H1 (cell line): ENCODE measurements at regions not wholly inside any gene's neighbourhood (a gene's known extent, or its start where the extent isn't known, plus 50 kb on each side); places are given as distances from the start of the nearest gene placed in this dataset.

ENCODE experiments used
- CTCF ChIA-PET: fragments of 300-600 bp; sonication (Branson Sonifier 250); formaldehyde crosslinking; loops from one replicate; lab custom pipeline; 2021; ENCODE audit not compliant: partially characterized antibody; lab: Charles Lee
- POLR2A ChIA-PET: fragments of 300-600 bp; sonication (Branson Sonifier 250); formaldehyde crosslinking; loops from one replicate; lab custom pipeline; 2021; ENCODE audit warnings: inconsistent platforms; ENCODE audit not compliant: partially characterized antibody; lab: Charles Lee
- DNase-seq, 2 experiments: peaks; one replicate each; pipeline versions ENCODE4 v3.0.0 to v3.0.0-alpha.2; 2010 to 2022; ENCODE audit warnings: low spot score in 2 of 2, low read depth in 1 of 2, mixed read lengths in 1 of 2
- FAIRE-seq: peaks from 2 replicates; lab custom pipeline; 2011; peaks lifted over from hg19 to GRCh38; lab: Jason Lieb, UNC
- H2AFZ ChIP-seq: 2 replicates; pipeline ENCODE4 v1.8.1; 2012; ENCODE audit warnings: low read length, inconsistent platforms
- H2AK5ac ChIP-seq: 2 replicates; pipeline ENCODE4 v1.6.1; 2013; ENCODE audit warnings: low read depth, low read length
- H2BK120ac ChIP-seq: replicated peaks from 2 replicates; pipeline ENCODE3; 2013; ENCODE audit warnings: low read depth, low read length, inconsistent platforms
- H2BK12ac ChIP-seq: 2 replicates; pipeline ENCODE4 v1.6.1; 2013; ENCODE audit warnings: low read depth, low read length
- H2BK15ac ChIP-seq: 2 replicates; pipeline ENCODE4 v1.6.1; 2013; ENCODE audit warnings: low read length
- H2BK20ac ChIP-seq: 2 replicates; pipeline ENCODE4 v1.6.1; 2013; ENCODE audit warnings: low read length
- H2BK5ac ChIP-seq: 2 replicates; pipeline ENCODE4 v1.6.1; 2013; ENCODE audit warnings: low read depth, low read length
- H3K14ac ChIP-seq: 2 replicates; pipeline ENCODE4 v1.6.1; 2013; ENCODE audit warnings: inconsistent platforms; ENCODE audit not compliant: insufficient read length
- H3K18ac ChIP-seq: 2 replicates; pipeline ENCODE4 v1.6.1; 2013; ENCODE audit warnings: low read length; ENCODE audit errors: extremely low read depth
- H3K23ac ChIP-seq: 2 replicates; pipeline ENCODE4 v1.6.1; 2013; ENCODE audit warnings: inconsistent platforms; ENCODE audit not compliant: insufficient read length
- H3K23me2 ChIP-seq: 2 replicates; pipeline ENCODE4 v1.6.1; 2013; ENCODE audit warnings: low read depth, low read length
- H3K27ac ChIP-seq: 2 replicates; pipeline ENCODE4 v1.6.1; 2011; ENCODE audit warnings: low read depth, low read length, inconsistent platforms
- H3K27me3 ChIP-seq, 4 experiments: replicated peaks in 1 of 4; 1 replicate in 1 of 4; 2 replicates in 3 of 4; pipeline versions ENCODE4 v1.6.1 to v1.8.1; 2011 to 2013; ENCODE audit warnings: low read length in 3 of 4, mild to moderate bottlenecking in 3 of 4, inconsistent platforms in 2 of 4, mixed read lengths in 2 of 4, moderate library complexity in 1 of 4; ENCODE audit not compliant: control insufficient read depth in 3 of 4, insufficient read depth in 3 of 4; ENCODE audit errors: extremely low read depth in 1 of 4
- H3K36me3 ChIP-seq, 4 experiments: 2 replicates each; pipeline versions ENCODE4 v1.6.1 to v1.8.1; 2011 to 2013; ENCODE audit warnings: mild to moderate bottlenecking in 4 of 4, low read length in 3 of 4, moderate library complexity in 2 of 4, control low read depth in 1 of 4, inconsistent platforms in 1 of 4; ENCODE audit not compliant: insufficient read depth in 4 of 4, control insufficient read depth in 2 of 4
- H3K4ac ChIP-seq: replicated peaks from 2 replicates; pipeline ENCODE3; 2013; ENCODE audit warnings: low read length, low read depth, mixed read lengths, inconsistent platforms; ENCODE audit not compliant: insufficient read length
- H3K4me1 ChIP-seq, 4 experiments: replicated peaks in 1 of 4; 1 replicate in 1 of 4; 2 replicates in 3 of 4; pipeline versions ENCODE4 v1.6.1 to v1.8.1; 2011 to 2013; ENCODE audit warnings: low read length in 3 of 4, inconsistent platforms in 2 of 4, mixed read lengths in 1 of 4; ENCODE audit not compliant: insufficient read depth in 4 of 4, control insufficient read depth in 3 of 4
- H3K4me2 ChIP-seq, 2 experiments: 2 replicates each; pipeline versions ENCODE4 v1.6.1 to v1.8.1; 2011 to 2013; ENCODE audit warnings: low read depth in 2 of 2, low read length in 2 of 2, control low read depth in 1 of 2, inconsistent platforms in 1 of 2, mild to moderate bottlenecking in 1 of 2; ENCODE audit not compliant: insufficient read depth in 1 of 2
- H3K4me3 ChIP-seq, 4 experiments: fragments of 200-600, 300-600 bp in 1 of 4; sonication (generic), shearing (Covaris generic), sonication (Bioruptor Twin) in 1 of 4; 2 replicates each; pipeline versions ENCODE4 v1.5.1 to v1.8.1; 2011 to 2016; ENCODE audit warnings: low read length in 4 of 4, low read depth in 3 of 4, control low read depth in 2 of 4, inconsistent platforms in 2 of 4, mild to moderate bottlenecking in 2 of 4, mixed read lengths in 1 of 4, moderate library complexity in 1 of 4; ENCODE audit not compliant: insufficient read depth in 2 of 4; ENCODE audit errors: extremely low read depth in 1 of 4
- H3K56ac ChIP-seq: replicated peaks from 2 replicates; pipeline ENCODE3; 2013; ENCODE audit warnings: low read depth, mild to moderate bottlenecking, mixed read lengths, low read length, inconsistent platforms; ENCODE audit not compliant: insufficient read length
- H3K79me1 ChIP-seq: 2 replicates; pipeline ENCODE4 v1.6.1; 2013; ENCODE audit warnings: low read depth, low read length, control low read depth
- H3K79me2 ChIP-seq, 2 experiments: 2 replicates each; pipeline versions ENCODE4 v1.6.1 to v1.8.1; 2012 to 2013; ENCODE audit warnings: low read length in 2 of 2, mild to moderate bottlenecking in 2 of 2, inconsistent platforms in 1 of 2; ENCODE audit not compliant: insufficient read depth in 2 of 2, control insufficient read depth in 1 of 2
- H3K9ac ChIP-seq, 4 experiments: replicated peaks in 1 of 4; 1 replicate in 1 of 4; 2 replicates in 3 of 4; pipeline versions ENCODE4 v1.6.1 to v1.8.1; 2011 to 2013; ENCODE audit warnings: low read depth in 3 of 4, low read length in 3 of 4, control low read depth in 2 of 4, mild to moderate bottlenecking in 2 of 4, moderate library complexity in 2 of 4, inconsistent platforms in 1 of 4; ENCODE audit errors: extremely low read depth in 1 of 4
- H3K9me3 ChIP-seq, 2 experiments: 2 replicates each; pipeline versions ENCODE4 v1.6.1 to v1.8.1; 2012 to 2013; ENCODE audit warnings: mild to moderate bottlenecking in 2 of 2, moderate library complexity in 2 of 2, control low read depth in 1 of 2, inconsistent platforms in 1 of 2, low read depth in 1 of 2, low read length in 1 of 2, mixed read lengths in 1 of 2; ENCODE audit not compliant: insufficient read depth in 2 of 2
- H4K20me1 ChIP-seq, 2 experiments: replicated peaks in 1 of 2; 2 replicates each; pipeline versions ENCODE3 to v1.8.1; 2011 to 2013; ENCODE audit warnings: inconsistent platforms in 2 of 2, low read length in 2 of 2, mild to moderate bottlenecking in 1 of 2; ENCODE audit not compliant: insufficient read depth in 2 of 2, control insufficient read depth in 1 of 2
- H4K5ac ChIP-seq: 2 replicates; pipeline ENCODE4 v1.6.1; 2013; ENCODE audit warnings: low read length, low read depth, mixed read lengths, inconsistent platforms; ENCODE audit not compliant: insufficient read length
- H4K8ac ChIP-seq: 2 replicates; pipeline ENCODE4 v1.8.0; 2013; ENCODE audit warnings: mild to moderate bottlenecking, moderate library complexity, low read length, inconsistent platforms; ENCODE audit not compliant: insufficient read depth; ENCODE audit errors: extremely low read depth
- H4K91ac ChIP-seq: replicated peaks from 2 replicates; pipeline ENCODE3; 2013; ENCODE audit warnings: low read length, mixed read lengths, inconsistent platforms; ENCODE audit not compliant: insufficient read length
- FOSL1 ChIP-seq: IDR thresholded peaks from 2 replicates; pipeline ENCODE4 v1.6.1; 2011; ENCODE audit warnings: mild to moderate bottlenecking, low read depth, low read length, moderate library complexity; ENCODE audit not compliant: insufficient read depth
- JUND ChIP-seq: IDR thresholded peaks from 2 replicates; pipeline ENCODE4 v1.6.1; 2011; ENCODE audit warnings: mild to moderate bottlenecking, improper control_type of control experiment, low read length
- PHF8 ChIP-seq: fragments of 200-600 bp; sonication (generic); conservative IDR thresholded peaks from 2 replicates; pipeline ENCODE4 v1.7.1; 2012; ENCODE audit warnings: low read depth, mild to moderate bottlenecking, inconsistent platforms, low read length, moderate library complexity
- POLR2A ChIP-seq, 2 experiments: IDR thresholded peaks; 1 replicate in 1 of 2; 2 replicates in 1 of 2; pipeline ENCODE4 v1.6.1; 2011; ENCODE audit warnings: low read depth in 2 of 2, low read length in 2 of 2, mild to moderate bottlenecking in 2 of 2; ENCODE audit errors: control extremely low read depth in 1 of 2
- RAD21 ChIP-seq, 2 experiments: IDR thresholded peaks in 1 of 2; conservative IDR thresholded peaks in 1 of 2; 2 replicates each; pipeline ENCODE4 v1.6.1; 2011; ENCODE audit warnings: low read depth in 2 of 2, low read length in 2 of 2, improper control_type of control experiment in 1 of 2, inconsistent platforms in 1 of 2, mild to moderate bottlenecking in 1 of 2, moderate library complexity in 1 of 2
- RFX5 ChIP-seq: IDR thresholded peaks from 2 replicates; pipeline ENCODE4 v1.6.1; 2011; ENCODE audit warnings: low read depth, low read length, improper control_type of control experiment, borderline replicate concordance
- SAP30 ChIP-seq: fragments of 300-600 bp; sonication (generic); IDR thresholded peaks from 2 replicates; pipeline ENCODE4 v1.7.1; 2012; ENCODE audit warnings: low read length, moderate library complexity, mild to moderate bottlenecking, inconsistent platforms; ENCODE audit not compliant: insufficient read depth, insufficient replicate concordance
- SP1 ChIP-seq: IDR thresholded peaks from 2 replicates; pipeline ENCODE4 v1.6.1; 2011; ENCODE audit warnings: low read depth, low read length
- YY1 ChIP-seq: IDR thresholded peaks from 2 replicates; pipeline ENCODE4 v1.6.1; 2011; ENCODE audit warnings: low read depth, mild to moderate bottlenecking, low read length
- WGBS, 2 experiments: shearing (Covaris generic) in 1 of 2; methylation state at CpG; one replicate each; pipeline versions ENCODE4 v1.1.6 to v1.1.7; 2013 to 2015; ENCODE audit warnings: low lambda C conversion rate in 2 of 2, mixed read lengths in 2 of 2, inconsistent platforms in 1 of 2, low coverage in 1 of 2, missing lambda C conversion rate in 1 of 2; ENCODE audit not compliant: insufficient replicate concordance in 2 of 2, insufficient coverage in 1 of 2, insufficient read length in 1 of 2; ENCODE audit errors: extremely low coverage in 1 of 2, missing lambda C conversion rate in 1 of 2; 5-methylcytosine and 5-hydroxymethylcytosine counted together
- TF ChIP-seq, protein P1 (sequence below): IDR thresholded peaks from 2 replicates; pipeline ENCODE4 v1.6.1; 2011; ENCODE audit warnings: low read depth, mild to moderate bottlenecking, low read length; ENCODE audit not compliant: insufficient read depth

GRCh38 chr12:92270521-92270920 is 124.9 kb upstream of the BTG1 start:
- 95 to 100% methylated on average over 1 to 2 of the region's 2 CpGs for WGBS, 2 experiments
- Histone ChIP-seq H2AK5ac (no peak overlapping the region), H3K36me3 (no peaks in the 10 kb centered on the region), H4K5ac (no peak overlapping the region), H3K27ac (no peak overlapping the region), H4K20me1 (no peaks in the 10 kb centered on the region), H2AFZ (no peak overlapping the region), H3K56ac (no peak overlapping the region), H3K23me2 (peaks cover 2% of the 10 kb centered on the region; the same call in 1 of the 2 replicates), H2BK12ac (no peak overlapping the region), H3K4ac (no peak overlapping the region), H3K9me3 (no peaks in the 10 kb centered on the region), H3K14ac (no peak overlapping the region), H2BK5ac (no peak overlapping the region), H3K18ac (no peak overlapping the region), H4K8ac (no peak overlapping the region), H3K79me2 (no peaks in the 10 kb centered on the region), H3K9ac (no peak overlapping the region), H2BK15ac (no peak overlapping the region), H3K79me1 (no peaks in the 10 kb centered on the region), H3K4me3 (no peak overlapping the region), H4K91ac (no peak overlapping the region), H2BK20ac (no peak overlapping the region), H3K27me3 (peaks cover 0 to 2% (median 0%) of the 10 kb centered on the region in 4 experiments; a peak in 1 of 7 replicates), H3K23ac (no peak overlapping the region), H3K4me1 (peaks cover 0 to 2% (median 0%) of the 10 kb centered on the region in 4 experiments; a peak in 1 of 7 replicates), H3K4me2 (no peak overlapping the region), H2BK120ac (no peak overlapping the region)
- DNase-seq (no peak), FAIRE-seq (no peak)
- POLR2A ChIA-PET: no interaction called here
- TF ChIP-seq YY1 (no peak), POLR2A (IDR thresholded peaks at IDR 0.05; ENCODE audit: control extremely low read depth in 1 of 2, low read depth in 2 of 2, low read length in 2 of 2) (no peak), SP1 (no peak), RAD21 (IDR thresholded peaks at IDR 0.05 in 1 of 2, conservative IDR thresholded peaks at IDR 0.05 in 1 of 2; ENCODE audit: low read depth in 2 of 2, low read length in 2 of 2) (no peak), FOSL1 (no peak), RFX5 (no peak), JUND (no peak), SAP30 (no peak), PHF8 (no peak)
- TF ChIP-seq, protein P1, sequence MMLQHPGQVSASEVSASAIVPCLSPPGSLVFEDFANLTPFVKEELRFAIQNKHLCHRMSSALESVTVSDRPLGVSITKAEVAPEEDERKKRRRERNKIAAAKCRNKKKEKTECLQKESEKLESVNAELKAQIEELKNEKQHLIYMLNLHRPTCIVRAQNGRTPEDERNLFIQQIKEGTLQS: no peak
- CTCF ChIA-PET: interaction anchor here (1.0 to 1.3 kb wide), 3 partner anchors 17 to 299 kb away, joined by 3 to 4 read pairs (median 3); no protein-coding TSS in a partner anchor
